ENCODE measurements at regions not wholly inside any gene's neighbourhood (a gene's known extent, or its start where the extent isn't known, plus 50 kb on each side); places are given as distances from the start of the nearest gene placed in this dataset.

GRCh38 chr7:121493553-121493952, 97.4 kb upstream of the FAM3C start:
- TF ChIP-seq, protein P1, sequence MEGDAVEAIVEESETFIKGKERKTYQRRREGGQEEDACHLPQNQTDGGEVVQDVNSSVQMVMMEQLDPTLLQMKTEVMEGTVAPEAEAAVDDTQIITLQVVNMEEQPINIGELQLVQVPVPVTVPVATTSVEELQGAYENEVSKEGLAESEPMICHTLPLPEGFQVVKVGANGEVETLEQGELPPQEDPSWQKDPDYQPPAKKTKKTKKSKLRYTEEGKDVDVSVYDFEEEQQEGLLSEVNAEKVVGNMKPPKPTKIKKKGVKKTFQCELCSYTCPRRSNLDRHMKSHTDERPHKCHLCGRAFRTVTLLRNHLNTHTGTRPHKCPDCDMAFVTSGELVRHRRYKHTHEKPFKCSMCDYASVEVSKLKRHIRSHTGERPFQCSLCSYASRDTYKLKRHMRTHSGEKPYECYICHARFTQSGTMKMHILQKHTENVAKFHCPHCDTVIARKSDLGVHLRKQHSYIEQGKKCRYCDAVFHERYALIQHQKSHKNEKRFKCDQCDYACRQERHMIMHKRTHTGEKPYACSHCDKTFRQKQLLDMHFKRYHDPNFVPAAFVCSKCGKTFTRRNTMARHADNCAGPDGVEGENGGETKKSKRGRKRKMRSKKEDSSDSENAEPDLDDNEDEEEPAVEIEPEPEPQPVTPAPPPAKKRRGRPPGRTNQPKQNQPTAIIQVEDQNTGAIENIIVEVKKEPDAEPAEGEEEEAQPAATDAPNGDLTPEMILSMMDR (IDR thresholded peaks at IDR 0.05; ENCODE audit: insufficient read depth, low read length) = no peak
- TF ChIP-seq POLR2AphosphoS5 (IDR thresholded peaks at IDR 0.05; ENCODE audit: low read depth) (no peak), REST (IDR thresholded peaks at IDR 0.05; ENCODE audit: insufficient replicate concordance, low read depth) (no peak), GABPA (IDR thresholded peaks at IDR 0.05; ENCODE audit: low read depth) (no peak)
